Uterus (tissue), 3 donors: ENCODE measurements at regions not wholly inside any gene's neighbourhood (a gene's known extent, or its start where the extent isn't known, plus 50 kb on each side); places are given as distances from the start of the nearest gene placed in this dataset.

Source experiments
- DNase-seq, 2 donors: peaks; one replicate each; pipeline ENCODE4 v3.0.0-alpha.2; 2019 to 2020
- H3K27ac ChIP-seq, 2 donors: fragments of 200-600 bp; sonication (generic); 1 replicate in 1 of 2; 2 replicates in 1 of 2; pipeline ENCODE4 v1.5.1; 2016 to 2018
- H3K27me3 ChIP-seq, 2 donors: fragments of 200-600 bp; sonication (generic); one replicate each; pipeline ENCODE4 v1.5.1; 2018 to 2019; ENCODE audit warnings: control low read depth in 1 of 2
- H3K36me3 ChIP-seq, 2 donors: fragments of 200-600 bp; sonication (generic); one replicate each; pipeline ENCODE4 v1.5.1; 2019; ENCODE audit warnings: control low read depth in 1 of 2
- H3K4me1 ChIP-seq, 2 donors: fragments of 200-600 bp; sonication (generic); one replicate each; pipeline ENCODE4 v1.5.1; 2018 to 2019; ENCODE audit warnings: control low read depth in 1 of 2
- H3K4me3 ChIP-seq, 2 donors: fragments of 200-600 bp; sonication (generic); 1 replicate in 1 of 2; 2 replicates in 1 of 2; pipeline ENCODE4 v1.5.1; 2018 to 2019; ENCODE audit warnings: mild to moderate bottlenecking in 1 of 2
- H3K9me3 ChIP-seq, 2 donors: fragments of 200-600 bp; sonication (generic); one replicate each; pipeline ENCODE4 v1.5.1; 2019; ENCODE audit warnings: control low read depth in 1 of 2
- POLR2A ChIP-seq, 2 donors: fragments of 450-650 bp; IDR thresholded peaks; one replicate each; pipeline ENCODE4 v1.6.1; 2016; ENCODE audit warnings: antibody characterized with exemption in 2 of 2, mild to moderate bottlenecking in 1 of 2, moderate library complexity in 1 of 2
- intact Hi-C: fragments of 100-400 bp; cut with DNase I; formaldehyde crosslinking; loops from one replicate; pipeline ENCODE4 v1.15.1; 2023; ENCODE audit warnings: low total_unique reads
- TF ChIP-seq, protein P1 (sequence below), 4 experiments: fragments of 200-600 bp in 2 of 4; fragments of 450-650 bp in 2 of 4; sonication (generic) in 2 of 4; IDR thresholded peaks; one replicate each; pipeline ENCODE4 v1.5.1; 2016 to 2019; ENCODE audit warnings: antibody characterized with exemption in 4 of 4, mild to moderate bottlenecking in 2 of 4, moderate library complexity in 1 of 4
- donor health status: DM: yes; HTN: yes; CAD: no.

DNA sequence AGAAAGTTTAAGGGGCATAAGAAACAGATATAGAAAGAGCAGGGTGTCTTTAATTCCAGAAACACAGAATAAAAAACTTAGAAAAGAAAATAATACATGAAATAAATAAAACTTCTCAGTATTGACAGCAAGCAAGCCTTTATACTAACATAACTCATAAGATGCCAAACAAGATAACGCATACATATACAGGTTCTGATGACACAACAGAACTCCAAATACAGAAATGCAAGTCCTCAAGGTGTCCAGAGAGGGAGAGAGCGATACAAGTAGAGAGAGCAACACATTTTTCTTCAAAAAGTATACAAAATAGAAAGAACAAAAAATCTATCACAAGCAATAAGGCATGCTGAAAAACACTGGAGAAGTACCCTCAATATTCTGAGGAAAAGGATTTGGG is 314.6 kb upstream of the POM121L12 start:
- Histone ChIP-seq H3K27me3 (no peaks in the 10 kb centered on the region), H3K9me3 (no peaks in the 10 kb centered on the region), H3K27ac (no peak overlapping the region), H3K4me1 (no peaks in the 10 kb centered on the region), H3K4me3 (no peak overlapping the region), H3K36me3 (no peaks in the 10 kb centered on the region)
- intact Hi-C loops, result no loop called here
- no peak for TF ChIP-seq POLR2A (IDR thresholded peaks at IDR 0.05)
- TF ChIP-seq, protein P1, sequence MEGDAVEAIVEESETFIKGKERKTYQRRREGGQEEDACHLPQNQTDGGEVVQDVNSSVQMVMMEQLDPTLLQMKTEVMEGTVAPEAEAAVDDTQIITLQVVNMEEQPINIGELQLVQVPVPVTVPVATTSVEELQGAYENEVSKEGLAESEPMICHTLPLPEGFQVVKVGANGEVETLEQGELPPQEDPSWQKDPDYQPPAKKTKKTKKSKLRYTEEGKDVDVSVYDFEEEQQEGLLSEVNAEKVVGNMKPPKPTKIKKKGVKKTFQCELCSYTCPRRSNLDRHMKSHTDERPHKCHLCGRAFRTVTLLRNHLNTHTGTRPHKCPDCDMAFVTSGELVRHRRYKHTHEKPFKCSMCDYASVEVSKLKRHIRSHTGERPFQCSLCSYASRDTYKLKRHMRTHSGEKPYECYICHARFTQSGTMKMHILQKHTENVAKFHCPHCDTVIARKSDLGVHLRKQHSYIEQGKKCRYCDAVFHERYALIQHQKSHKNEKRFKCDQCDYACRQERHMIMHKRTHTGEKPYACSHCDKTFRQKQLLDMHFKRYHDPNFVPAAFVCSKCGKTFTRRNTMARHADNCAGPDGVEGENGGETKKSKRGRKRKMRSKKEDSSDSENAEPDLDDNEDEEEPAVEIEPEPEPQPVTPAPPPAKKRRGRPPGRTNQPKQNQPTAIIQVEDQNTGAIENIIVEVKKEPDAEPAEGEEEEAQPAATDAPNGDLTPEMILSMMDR (IDR thresholded peaks at IDR 0.05), result no peak
- no peak for DNase-seq

DNA sequence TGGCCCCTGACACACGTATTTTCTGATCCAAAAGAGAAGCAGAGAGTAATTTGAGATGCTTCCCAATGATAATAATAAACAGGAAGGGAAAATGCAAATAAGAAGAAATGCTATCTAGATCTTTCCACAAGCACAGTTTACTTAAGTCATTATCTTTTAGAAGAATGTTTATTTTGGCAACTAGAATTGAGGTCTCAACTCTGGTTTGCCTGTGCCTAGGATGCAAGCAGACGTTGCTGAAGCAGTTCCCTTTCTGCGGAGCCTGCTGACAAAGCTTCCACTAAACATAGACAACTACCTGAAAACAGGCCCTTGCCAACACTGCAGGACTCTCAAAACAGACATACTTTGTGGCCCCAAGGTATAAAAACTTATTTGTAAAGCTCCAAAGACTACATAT is 315.8 kb upstream of the POM121L12 start:
- TF ChIP-seq, protein P1 (IDR thresholded peaks at IDR 0.05), result no peak
- no peak for TF ChIP-seq POLR2A (IDR thresholded peaks at IDR 0.05)
- Histone ChIP-seq H3K4me3 (no peak overlapping the region), H3K4me1 (no peaks in the 10 kb centered on the region), H3K27me3 (no peaks in the 10 kb centered on the region), H3K36me3 (no peaks in the 10 kb centered on the region), H3K9me3 (no peaks in the 10 kb centered on the region), H3K27ac (no peak overlapping the region)
- intact Hi-C loops, result no loop called here
- DNase-seq, result no peak

DNA sequence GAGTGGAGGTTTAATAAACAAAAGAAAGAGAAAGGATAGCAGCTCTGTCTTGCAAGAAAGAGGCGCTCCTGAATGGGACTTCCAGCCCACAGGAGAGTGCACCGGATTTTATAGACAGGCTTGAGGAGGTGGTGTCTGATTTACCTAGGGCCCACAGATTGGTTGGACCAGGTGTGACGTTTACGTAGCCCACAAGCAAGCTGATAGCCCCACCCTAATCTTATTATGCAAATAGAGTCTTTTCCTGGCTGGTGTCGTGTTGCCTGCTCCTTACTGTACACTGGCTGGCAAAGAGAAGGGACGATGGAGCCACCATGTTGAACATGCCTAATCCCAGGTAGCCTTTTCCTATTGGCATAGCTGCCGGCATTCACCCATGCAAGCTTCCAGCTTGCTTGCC is 319.7 kb upstream of the POM121L12 start:
- Histone ChIP-seq H3K4me3 (no peak overlapping the region), H3K27ac (no peak overlapping the region), H3K9me3 (no peaks in the 10 kb centered on the region), H3K36me3 (no peaks in the 10 kb centered on the region), H3K27me3 (no peaks in the 10 kb centered on the region), H3K4me1 (no peaks in the 10 kb centered on the region)
- no peak for DNase-seq
- TF ChIP-seq, protein P1 (IDR thresholded peaks at IDR 0.05), result no peak
- TF ChIP-seq POLR2A (IDR thresholded peaks at IDR 0.05), result no peak
- intact Hi-C loops, result no loop called here

DNA sequence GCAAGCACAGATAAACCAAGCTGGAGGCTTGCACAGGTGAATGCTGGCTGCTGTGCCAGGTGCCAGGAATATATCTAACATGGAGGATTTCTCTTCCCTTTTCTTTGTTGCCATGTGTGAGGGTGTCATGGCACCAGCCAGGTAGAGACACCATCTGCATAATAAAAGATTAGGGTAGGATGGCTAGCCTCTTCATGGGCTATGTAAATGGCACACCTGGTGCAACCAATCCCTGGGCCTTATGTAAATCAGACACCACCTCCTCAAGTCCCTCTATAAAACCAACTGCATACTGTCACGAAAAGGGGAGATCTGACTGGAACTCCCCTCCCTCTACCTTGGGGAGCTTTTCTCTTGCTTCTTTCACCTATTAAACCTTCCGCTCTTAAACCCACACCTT is 322.5 kb upstream of the POM121L12 start:
- no peaks in the 10 kb centered on the region for H3K27me3 ChIP-seq
- intact Hi-C loops, result no loop called here

DNA sequence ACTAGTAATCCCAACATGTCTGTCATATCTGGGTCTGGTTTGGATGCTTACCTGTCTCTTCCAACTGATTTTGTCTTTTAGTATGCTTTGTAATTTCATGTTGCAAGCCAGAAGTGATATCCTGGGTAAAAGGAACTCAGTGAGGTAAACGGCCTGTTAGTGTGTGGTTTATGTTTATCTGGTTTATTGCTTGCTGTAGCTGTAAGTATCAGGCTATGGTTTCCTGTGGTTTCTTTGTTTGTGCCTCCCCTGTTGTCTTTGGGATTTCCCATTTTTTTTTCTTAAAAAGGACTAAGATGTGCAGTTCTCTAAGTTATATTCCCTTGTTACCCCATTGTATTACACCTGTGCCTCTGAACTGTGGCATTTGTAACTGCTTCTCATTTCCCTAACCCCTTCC is 323.5 kb upstream of the POM121L12 start:
- no peak for DNase-seq
- Histone ChIP-seq H3K27me3 (no peaks in the 10 kb centered on the region), H3K36me3 (no peaks in the 10 kb centered on the region), H3K4me3 (no peak overlapping the region), H3K27ac (no peak overlapping the region), H3K4me1 (no peaks in the 10 kb centered on the region), H3K9me3 (no peaks in the 10 kb centered on the region)
- intact Hi-C loops, result no loop called here
- TF ChIP-seq, protein P1 (IDR thresholded peaks at IDR 0.05), result no peak
- no peak for TF ChIP-seq POLR2A (IDR thresholded peaks at IDR 0.05)

More for the DNA sequence above, 322.5 kb upstream of the POM121L12 start:
- Histone ChIP-seq H3K9me3 (no peaks in the 10 kb centered on the region), H3K4me1 (no peaks in the 10 kb centered on the region), H3K4me3 (no peak overlapping the region), H3K27ac (no peak overlapping the region), H3K36me3 (no peaks in the 10 kb centered on the region)
- TF ChIP-seq, protein P1 (IDR thresholded peaks at IDR 0.05), result no peak
- no peak for TF ChIP-seq POLR2A (IDR thresholded peaks at IDR 0.05)
- DNase-seq, result no peak
